ENCODE measurements at regions not wholly inside any gene's neighbourhood (a gene's known extent, or its start where the extent isn't known, plus 50 kb on each side); places are given as distances from the start of the nearest gene placed in this dataset.

- TF ChIP-seq, protein P1, sequence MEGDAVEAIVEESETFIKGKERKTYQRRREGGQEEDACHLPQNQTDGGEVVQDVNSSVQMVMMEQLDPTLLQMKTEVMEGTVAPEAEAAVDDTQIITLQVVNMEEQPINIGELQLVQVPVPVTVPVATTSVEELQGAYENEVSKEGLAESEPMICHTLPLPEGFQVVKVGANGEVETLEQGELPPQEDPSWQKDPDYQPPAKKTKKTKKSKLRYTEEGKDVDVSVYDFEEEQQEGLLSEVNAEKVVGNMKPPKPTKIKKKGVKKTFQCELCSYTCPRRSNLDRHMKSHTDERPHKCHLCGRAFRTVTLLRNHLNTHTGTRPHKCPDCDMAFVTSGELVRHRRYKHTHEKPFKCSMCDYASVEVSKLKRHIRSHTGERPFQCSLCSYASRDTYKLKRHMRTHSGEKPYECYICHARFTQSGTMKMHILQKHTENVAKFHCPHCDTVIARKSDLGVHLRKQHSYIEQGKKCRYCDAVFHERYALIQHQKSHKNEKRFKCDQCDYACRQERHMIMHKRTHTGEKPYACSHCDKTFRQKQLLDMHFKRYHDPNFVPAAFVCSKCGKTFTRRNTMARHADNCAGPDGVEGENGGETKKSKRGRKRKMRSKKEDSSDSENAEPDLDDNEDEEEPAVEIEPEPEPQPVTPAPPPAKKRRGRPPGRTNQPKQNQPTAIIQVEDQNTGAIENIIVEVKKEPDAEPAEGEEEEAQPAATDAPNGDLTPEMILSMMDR (optimal IDR thresholded peaks at IDR 0.05 in 1 of 3, IDR thresholded peaks at IDR 0.05 in 1 of 3, conservative IDR thresholded peaks at IDR 0.05 in 1 of 3; ENCODE audit: extremely low read depth in 1 of 3, insufficient read depth in 2 of 3, low read length in 3 of 3) = no peak
- no peak for TF ChIP-seq EZH2 (IDR thresholded peaks at IDR 0.05; ENCODE audit: low read length)
Measured at GRCh38 chr3:30471796-30472489, 134.5 kb upstream of the TGFBR2 start.
